Hypothalamus (tissue), 51 donors: ENCODE measurements at regions not wholly inside any gene's neighbourhood (a gene's known extent, or its start where the extent isn't known, plus 50 kb on each side); places are given as distances from the start of the nearest gene placed in this dataset.
A peak's percentile ranks its signal among the peaks of the same experiment; 100 is the strongest.
"Not testable (repeated sequence)": the region's sequence is repeated elsewhere in the genome, so short reads cannot be mapped to it uniquely, and the experiment has no call there.

ENCODE experiments used
- DNase-seq, 51 donors: peaks; one replicate each; lab custom pipeline; 2025; lab: John Stamatoyannopoulos, UW

- not testable (repeated sequence) for DNase-seq
These were observed 215.0 kb downstream of the STIM2 start for GRCh38 chr4:27075603-27076002.

- DNase-seq = no peak
These were observed 218.4 kb downstream of the STIM2 start for GRCh38 chr4:27078934-27079455.

- DNase-seq = no peak
These were observed 221.3 kb downstream of the STIM2 start for GRCh38 chr4:27081675-27082586.

- DNase-seq = no peak
These were observed 222.1 kb downstream of the STIM2 start for GRCh38 chr4:27082776-27083175.

GRCh38 chr4:27084685-27085361 lies 224.2 kb downstream of the STIM2 start:
- DNase-seq = peak in 41 of 51 donors; percentile 4 to 72 (median 29)

GRCh38 chr4:27085396-27085795 lies 224.8 kb downstream of the STIM2 start:
- DNase-seq = no peak

- no peak for DNase-seq
These were observed 226.8 kb downstream of the STIM2 start for GRCh38 chr4:27087306-27088045.

- no peak for DNase-seq
These were observed 227.8 kb downstream of the STIM2 start for GRCh38 chr4:27088491-27088890.

- no peak for DNase-seq
These were observed 228.5 kb downstream of the STIM2 start for GRCh38 chr4:27089186-27089585.

GRCh38 chr4:27090406-27090805 lies 229.8 kb downstream of the STIM2 start:
- no peak for DNase-seq

GRCh38 chr4:27094224-27094623 lies 233.6 kb downstream of the STIM2 start:
- DNase-seq = no peak

GRCh38 chr4:27094783-27095182 lies 234.1 kb downstream of the STIM2 start:
- no peak for DNase-seq

- no peak for DNase-seq
These were observed 235.6 kb downstream of the STIM2 start for GRCh38 chr4:27096142-27096824.

- DNase-seq = no peak
These were observed 237.4 kb downstream of the STIM2 start for GRCh38 chr4:27098034-27098433.

GRCh38 chr4:27100713-27101112 lies 240.1 kb downstream of the STIM2 start:
- DNase-seq = no peak

- no peak for DNase-seq
These were observed 240.5 kb downstream of the STIM2 start for GRCh38 chr4:27101126-27101525.

- DNase-seq = no peak
These were observed 240.9 kb downstream of the STIM2 start for GRCh38 chr4:27101561-27101960.

- DNase-seq = no peak
These were observed 251.0 kb downstream of the STIM2 start for GRCh38 chr4:27111627-27112026.

- no peak for DNase-seq
These were observed 251.9 kb downstream of the STIM2 start for GRCh38 chr4:27112587-27112986.

GRCh38 chr4:27115221-27115620 lies 254.6 kb downstream of the STIM2 start:
- DNase-seq = no peak
